COLO668 (cell line): ENCODE measurements at regions not wholly inside any gene's neighbourhood (a gene's known extent, or its start where the extent isn't known, plus 50 kb on each side); places are given as distances from the start of the nearest gene placed in this dataset.
A peak's percentile ranks its signal among the peaks of the same experiment; 100 is the strongest.
"Not testable (repeated sequence)": the region's sequence is repeated elsewhere in the genome, so short reads cannot be mapped to it uniquely, and the experiment has no call there.

Source experiments
- DNase-seq: peaks from one replicate; lab custom pipeline; 2025; ENCODE audit not compliant: unreplicated experiment; lab: John Stamatoyannopoulos, UW

DNA sequence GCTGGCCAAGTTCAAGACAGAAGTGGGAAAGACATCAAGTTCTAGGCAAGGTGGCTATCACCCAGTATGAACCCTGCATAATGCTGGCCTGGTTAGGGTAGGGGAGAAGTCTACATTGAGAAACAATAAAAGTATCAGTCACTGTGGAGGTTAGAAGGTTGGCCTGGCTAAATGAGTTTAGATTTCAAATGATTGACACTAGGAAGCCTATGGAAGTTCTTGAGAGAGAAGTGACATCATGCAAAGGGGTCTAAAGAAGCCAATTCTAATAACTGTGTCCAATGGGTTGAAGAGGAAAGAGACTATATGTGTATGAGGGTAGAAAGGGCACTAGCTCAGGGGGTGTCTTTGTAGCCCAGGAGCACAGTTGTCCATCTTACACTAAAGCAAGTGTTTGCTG lies 98.5 kb upstream of the MBIP start:
- no peak for DNase-seq

DNA sequence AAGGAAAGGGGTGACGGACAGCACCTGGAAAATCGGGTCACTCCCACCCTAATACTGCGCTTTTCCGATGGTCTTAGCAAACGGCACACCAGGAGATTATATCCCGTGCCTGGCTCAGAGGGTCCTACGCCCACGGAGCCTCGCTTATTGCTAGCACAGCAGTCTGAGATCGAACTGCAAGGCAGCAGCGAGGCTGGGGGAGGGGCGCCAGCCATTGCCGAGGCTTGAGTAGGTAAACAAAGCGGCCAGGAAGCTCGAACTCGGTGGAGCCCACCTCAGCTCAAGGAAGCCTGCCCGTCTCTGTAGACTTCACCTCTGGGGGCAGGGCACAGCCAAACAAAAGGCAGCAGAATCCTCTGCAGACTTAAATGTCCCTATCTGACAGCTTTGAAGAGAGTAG lies 91.5 kb upstream of the MBIP start:
- not testable (repeated sequence) for DNase-seq

DNA sequence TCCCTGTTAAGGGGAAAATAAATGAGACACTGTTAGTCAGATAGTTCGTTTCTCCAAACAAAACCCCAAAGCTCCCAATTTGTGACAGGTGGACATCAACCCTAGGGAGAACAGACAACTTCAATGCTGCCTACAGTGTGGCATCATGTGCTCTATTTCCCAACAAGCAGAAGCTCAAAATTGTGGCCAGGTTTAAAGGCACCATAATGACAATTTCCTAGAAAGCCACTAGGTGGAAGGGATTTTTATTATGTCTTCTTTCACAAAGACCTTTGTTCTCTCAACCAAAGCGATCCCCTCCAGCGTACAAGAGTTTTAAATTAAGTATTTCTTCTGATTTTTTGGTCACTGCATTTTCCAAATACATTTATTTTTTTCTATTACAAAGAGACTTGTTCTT lies 88.0 kb upstream of the MBIP start:
- DNase-seq, result no peak

DNA sequence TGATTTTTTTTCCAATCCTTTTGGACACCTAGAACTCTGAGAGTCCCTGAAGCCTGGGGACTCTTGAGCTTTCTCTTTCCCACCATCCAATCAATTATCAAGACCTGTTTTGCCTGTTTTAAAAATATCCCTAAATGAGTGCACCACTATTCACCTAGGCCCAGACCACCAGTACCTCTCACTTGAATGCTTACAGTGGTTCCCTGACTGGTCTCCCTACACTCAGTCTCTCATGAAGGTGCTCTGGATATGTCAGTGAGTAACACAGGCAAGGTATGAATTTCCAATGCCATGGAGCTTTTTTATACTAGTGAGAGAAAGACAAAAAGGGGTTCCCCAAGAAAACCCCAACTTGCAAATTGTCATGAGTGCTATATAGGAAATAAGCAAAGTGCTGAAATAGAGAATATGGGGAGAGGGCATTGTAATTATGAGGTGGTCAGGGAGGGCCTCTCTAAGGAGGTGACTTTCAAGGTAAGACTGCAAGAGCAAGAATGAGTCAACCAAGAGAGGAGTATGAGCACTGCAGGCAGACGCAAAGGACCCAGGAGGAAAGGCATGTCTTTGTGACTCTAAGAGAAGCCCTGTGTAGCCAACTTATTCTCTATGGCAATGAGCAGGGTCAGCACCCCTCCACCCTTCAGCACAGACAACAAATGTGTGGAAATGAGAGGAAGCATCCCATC lies 85.3 kb upstream of the MBIP start:
- no peak for DNase-seq

DNA sequence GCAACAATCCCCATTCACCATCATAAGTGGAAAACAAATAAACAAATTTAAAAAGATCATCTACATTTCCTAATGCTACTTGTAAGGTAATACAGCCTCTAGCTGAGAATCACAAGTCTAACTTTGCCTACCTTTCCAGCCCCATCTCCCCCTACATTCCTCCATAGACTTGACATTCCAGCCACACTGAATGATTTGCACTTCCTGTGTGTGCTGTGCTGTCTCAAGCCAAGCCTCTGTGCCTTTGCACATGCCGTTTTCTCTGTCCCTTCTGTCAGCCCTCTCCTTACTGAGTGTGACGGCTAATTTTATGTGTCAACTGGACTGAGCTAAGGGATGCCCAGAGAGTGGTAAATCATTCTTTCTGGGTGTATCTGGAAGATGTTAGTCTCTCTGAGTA lies 82.4 kb upstream of the MBIP start:
- no peak for DNase-seq

DNA sequence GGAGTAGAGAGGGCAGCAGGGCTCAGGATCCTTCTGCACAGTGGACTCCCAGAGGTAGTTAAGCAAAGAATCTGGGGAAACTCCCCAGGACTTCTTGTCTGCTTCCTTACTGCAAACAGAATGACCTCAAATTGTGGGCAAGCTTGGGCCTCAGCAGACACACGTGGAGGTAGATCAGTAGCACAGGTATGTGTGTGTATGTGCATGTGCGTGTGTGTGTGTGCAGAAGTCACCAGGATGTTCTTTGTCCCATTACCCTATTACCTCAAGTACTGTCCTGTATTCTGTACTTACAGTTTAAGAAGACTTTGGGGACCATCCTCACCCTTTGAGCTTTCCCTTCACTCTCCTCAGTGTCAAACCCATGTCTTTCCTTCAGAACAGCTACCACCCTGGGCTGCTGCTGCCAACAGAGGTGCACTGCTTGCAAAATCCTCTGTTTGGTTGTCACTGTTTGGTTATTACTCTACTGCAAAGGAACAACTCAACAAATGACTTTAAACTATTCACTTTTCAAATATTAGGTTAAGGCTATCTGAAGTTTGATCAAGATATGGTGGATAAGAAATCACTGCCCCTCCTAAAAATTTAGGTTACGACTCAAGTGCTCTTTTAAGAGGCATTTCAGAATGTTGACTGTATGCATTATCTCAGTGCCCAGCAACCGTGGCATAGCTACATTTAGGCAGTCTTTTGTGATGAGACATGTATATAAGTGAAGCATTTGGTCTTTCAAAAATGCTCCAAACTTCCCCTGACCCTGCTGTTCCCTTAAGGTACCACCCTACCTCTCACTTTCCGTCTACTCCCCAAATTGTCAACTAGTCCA lies 78.2 kb upstream of the MBIP start:
- DNase-seq, result no peak

DNA sequence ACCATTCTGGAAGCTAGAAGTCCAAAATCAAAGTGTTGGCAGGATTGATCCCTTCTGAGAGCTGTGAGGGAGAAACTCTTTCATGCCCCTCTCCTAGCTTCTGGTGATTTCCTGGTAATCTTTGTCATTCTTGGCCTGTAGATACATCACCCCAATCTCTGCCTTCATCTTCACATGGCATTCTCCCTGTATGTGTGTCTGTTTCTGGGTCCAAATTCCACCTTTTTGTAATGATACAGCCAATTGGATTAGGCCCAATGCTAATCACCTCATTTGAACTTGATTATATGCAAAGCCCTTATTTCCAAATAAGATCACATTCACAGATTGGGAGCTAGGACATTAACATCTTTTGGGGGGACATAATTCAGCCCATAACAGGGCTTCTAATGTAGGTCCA lies 76.9 kb upstream of the MBIP start:
- DNase-seq, result no peak

DNA sequence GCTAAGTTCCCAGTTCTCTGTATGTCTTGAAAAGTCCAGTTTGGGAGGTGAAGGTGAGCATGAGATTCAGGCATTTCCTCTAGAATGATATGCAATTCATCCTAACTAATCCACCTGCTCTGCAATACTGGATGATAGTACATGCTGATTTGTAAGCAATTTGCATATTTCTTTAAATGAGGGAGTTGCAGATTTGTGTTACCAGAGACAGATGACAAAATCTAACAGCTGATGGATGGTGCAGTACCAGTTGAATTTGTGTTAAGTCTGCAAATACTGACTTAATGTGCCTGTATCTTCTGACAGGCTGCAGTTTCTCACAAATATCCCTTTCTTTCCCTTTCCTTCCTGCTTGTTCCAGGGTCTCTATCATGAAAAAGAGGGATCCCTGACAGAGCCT lies 76.4 kb upstream of the MBIP start:
- no peak for DNase-seq

DNA sequence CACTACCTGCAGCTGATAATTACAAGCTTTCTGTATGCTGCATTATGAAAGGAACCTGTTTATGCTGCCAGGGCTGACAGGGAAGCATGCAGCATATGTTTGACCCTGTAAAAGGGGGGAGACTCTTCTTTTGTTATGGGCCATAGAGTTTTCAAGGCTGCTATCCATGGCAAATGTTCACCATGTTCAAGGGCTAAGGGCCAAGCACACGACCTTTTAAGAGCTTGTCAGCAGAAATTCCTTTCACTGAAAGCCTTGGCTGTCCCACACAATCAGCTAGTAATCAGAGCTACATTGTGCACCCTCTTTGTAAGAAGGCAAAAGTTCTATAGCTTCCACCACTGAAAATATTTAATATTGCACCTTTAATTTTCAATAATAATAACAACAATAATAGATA lies 74.2 kb upstream of the MBIP start:
- no peak for DNase-seq

DNA sequence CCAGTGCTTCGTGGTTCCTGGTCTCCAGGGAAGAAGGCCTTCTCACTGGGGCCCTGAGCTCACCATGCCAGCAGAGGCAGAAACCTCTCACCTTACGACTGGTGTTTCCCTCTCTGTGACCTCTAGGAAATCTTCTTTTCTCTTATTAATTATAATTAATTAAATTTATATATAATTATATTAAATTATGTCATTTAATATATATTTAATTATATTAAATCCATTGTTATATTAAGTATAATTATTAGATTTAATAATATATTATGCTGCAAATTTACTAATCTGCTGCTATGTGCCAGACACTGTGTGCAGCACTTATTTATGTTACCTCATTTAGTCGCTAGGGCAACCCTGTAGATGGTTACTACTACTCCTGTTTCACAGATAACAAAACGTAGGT lies 70.3 kb upstream of the MBIP start:
- DNase-seq, result no peak

DNA sequence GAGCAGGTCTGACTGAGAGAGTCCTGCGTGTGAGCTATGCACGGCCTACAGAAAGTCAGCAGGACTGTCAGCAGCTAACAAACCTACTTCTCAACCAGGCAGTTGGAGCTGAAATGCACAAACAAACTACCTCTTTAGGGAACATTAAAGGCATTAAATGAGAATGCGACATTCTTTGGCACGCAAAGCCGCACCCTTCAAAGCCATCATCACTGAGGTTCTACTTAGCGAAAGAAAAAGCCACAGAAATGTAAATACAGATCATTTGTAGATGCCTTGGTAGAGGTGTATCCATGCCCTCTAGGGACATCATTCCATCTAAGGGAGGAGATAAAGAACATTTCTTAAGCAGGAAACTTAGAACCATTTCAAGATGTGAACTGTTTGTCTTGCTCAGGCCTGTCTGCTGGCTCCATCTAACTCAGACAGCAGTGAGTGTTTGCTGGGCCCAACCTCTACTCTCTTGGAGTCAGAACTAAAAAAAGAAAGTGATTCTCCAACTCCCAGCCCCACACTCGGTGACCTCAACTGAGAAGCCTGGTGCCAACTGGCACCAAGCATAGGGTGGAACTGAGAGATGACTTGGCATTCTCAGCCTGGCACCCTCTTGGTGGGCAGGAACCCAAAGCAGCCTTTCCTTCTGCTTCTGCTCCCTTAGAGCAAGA lies 63.5 kb upstream of the MBIP start:
- no peak for DNase-seq

DNA sequence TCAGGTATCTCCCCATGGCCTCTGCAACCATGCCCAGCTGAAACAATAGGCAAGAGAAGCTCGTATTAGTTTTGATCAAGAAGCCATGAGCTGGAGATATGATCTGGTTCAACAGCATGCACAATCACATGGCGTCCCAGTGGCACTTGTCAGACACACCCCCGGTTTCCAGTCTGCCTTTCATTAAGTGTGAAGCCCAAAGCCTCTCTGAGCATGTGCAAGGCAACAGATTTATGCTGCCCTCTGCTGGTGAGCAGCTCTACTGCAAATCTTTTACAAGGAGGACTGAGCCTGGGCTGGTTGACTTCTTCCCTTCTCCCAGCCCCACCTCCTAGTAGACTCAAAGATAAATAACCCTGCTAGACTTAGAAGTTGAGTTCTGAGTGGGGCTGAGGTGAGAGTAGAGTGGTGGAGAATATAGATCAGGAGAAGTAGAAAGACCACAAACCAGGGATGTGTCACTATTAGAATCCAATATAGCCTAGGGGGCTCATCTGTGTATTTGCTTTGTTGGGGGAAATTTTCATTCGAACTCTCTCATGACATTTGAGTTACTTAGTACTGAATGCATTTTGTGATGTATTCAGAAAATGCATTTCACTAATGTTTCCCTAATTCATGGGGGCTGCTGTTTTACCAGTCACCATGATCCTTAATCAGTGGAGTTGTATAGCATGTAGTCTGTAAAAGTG lies 53.7 kb upstream of the MBIP start:
- peak; percentile 92 for DNase-seq
